ENCODE measurements at regions not wholly inside any gene's neighbourhood (a gene's known extent, or its start where the extent isn't known, plus 50 kb on each side); places are given as distances from the start of the nearest gene placed in this dataset.
"Not testable (repeated sequence)": the region's sequence is repeated elsewhere in the genome, so short reads cannot be mapped to it uniquely, and the experiment has no call there.

- no peak for DNase-seq
These were observed 1661.9 kb upstream of the PIK3C3 start for GRCh38 chr18:40292985-40293710.

DNA sequence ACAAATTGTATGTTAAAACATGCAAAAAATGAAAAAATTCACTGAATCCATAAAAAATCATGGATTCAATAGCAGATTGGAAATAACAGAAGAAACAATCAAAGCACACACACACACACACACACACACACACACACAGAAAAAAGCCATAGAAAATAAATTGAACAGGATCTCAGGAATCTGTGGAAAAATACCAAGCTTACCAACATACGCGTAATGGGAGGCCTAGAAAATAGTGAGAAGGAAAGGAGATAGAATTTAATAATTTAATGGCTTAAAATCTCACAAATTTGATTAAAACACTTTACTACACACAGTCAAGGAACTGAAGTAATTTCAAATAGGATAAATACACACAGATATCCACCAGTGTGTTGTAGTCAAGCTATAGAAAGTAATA, 1671.5 kb upstream of the PIK3C3 start:
- no peak for DNase-seq

DNA sequence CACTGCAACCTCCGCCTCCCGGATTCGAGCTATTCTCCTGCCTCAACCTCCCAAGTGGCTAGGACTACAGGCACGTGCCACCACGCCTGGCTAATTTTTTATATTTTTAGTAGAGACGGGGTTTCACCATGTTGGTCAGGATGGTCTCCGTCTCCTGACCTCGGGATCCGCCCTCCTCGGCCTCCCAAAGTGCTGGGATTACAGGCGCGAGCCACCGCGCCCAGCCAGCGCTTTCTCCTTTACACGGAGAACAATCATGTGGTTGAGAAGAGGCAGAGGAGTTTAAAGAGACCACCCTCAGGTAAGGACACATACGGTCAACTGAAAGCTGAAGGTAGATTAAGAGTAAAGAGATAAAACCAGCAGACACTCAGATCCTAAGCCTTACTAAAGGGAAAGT, 1673.7 kb upstream of the PIK3C3 start:
- DNase-seq: not testable (repeated sequence)

DNA sequence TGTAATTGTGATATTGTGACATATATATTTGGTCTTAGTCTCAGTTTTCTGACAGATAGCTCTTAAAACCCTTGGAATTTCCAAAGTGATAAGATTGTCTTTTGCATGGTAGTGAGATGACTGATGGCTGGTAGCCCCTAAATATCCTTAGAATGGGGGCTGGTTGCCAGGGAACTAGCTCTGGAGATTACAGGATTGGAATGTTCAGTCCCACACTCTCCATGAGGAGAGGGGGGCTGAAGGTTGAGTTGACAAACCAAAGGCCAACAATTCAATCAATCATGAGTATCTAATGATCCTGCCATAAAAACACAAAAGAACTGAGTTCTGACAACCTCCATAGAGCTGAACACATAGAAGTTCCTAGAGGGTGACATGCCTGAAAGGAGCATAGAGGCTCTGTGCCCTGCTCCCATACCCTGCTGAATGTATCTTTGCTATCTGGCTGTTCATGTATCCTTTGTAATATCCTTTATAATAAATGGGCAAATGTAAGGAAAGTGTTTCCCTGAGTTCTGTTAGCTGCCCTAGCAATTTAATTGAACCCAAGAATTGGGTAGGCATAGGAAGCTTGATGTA, 1680.3 kb upstream of the PIK3C3 start:
- DNase-seq: no peak

- DNase-seq: no peak
These were observed 1682.3 kb upstream of the PIK3C3 start for GRCh38 chr18:40272630-40273231.

GRCh38 chr18:40259115-40259835, 1695.8 kb upstream of the PIK3C3 start:
- DNase-seq: no peak

DNA sequence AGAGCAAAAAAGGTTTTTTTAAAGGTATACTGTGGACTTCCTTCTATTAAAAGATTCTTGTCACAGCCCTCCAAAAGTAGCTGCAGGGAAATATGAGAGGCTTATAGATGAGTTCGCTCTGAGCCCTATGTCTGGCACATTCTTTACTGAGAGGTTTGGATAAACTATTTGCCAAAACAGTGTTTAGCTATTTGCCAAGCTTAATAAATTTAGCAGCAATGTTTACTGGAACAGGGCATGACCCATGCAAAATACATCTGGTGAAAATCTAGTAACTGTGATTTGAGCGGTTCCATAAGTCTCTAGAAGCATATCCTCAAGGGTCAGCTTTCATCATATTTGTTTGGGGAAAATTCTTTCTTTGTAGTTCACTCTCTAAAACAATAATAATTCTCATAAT, 1696.7 kb upstream of the PIK3C3 start:
- no peak for DNase-seq

- DNase-seq: no peak
These were observed 1704.8 kb upstream of the PIK3C3 start for GRCh38 chr18:40250236-40250635.

- DNase-seq: no peak
These were observed 1705.5 kb upstream of the PIK3C3 start for GRCh38 chr18:40249390-40250080.

DNA sequence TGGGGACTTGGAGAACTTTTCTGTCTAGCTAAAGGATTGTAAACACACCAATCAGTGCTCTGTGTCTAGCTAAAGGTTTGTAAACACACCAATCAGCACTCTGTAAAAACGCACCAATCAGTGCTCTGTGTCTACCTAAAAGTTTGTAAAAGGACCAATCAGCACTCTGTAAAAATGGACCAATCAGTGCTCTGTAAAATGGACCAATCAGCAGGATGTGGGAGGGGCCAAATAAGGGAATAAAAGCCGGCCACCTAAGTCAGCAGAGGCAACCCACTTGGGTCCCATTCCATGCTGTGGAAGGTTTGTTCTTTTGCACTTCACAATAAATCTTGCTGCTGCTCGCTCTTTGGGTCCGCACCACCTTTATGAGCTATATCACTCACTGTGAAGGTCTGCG, 1709.4 kb upstream of the PIK3C3 start:
- DNase-seq: not testable (repeated sequence)

DNA sequence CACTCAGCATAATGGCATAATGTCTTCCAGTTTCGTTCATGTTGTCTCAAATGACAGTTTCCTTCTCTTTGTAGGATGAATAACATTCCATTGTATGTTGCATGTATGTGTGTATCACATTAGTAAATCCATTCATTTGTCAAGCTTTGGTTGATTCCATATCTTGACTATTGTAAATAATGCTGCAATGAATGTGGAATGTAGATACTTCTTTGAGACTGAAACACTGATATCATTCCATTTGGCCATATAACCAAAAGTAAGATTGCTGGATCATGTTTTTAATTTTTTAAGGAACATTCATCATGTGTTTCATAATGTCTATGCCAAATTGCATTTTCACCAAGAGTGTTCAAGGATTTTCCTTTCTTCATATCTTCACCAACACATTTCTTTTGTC, 1711.4 kb upstream of the PIK3C3 start:
- no peak for DNase-seq

DNA sequence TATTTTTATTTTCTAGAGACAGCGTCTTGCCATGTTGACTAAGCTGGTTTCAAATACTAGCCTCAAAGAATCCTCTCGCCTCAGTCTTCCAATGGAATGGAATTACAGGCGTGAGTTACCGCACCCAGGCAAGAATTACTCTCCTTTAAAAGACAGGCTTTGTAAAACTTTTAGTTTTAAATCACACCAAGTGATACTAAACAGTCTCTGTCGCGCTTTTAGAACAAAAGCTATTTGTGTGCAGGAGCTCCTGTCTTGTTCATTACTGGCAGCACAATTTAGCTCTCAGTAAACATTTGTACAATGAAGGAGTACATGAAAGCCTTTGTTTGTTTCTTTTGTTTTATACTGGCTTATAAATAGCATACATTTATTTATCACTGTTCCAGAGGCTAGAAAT, 1719.2 kb upstream of the PIK3C3 start:
- DNase-seq: no peak

DNA sequence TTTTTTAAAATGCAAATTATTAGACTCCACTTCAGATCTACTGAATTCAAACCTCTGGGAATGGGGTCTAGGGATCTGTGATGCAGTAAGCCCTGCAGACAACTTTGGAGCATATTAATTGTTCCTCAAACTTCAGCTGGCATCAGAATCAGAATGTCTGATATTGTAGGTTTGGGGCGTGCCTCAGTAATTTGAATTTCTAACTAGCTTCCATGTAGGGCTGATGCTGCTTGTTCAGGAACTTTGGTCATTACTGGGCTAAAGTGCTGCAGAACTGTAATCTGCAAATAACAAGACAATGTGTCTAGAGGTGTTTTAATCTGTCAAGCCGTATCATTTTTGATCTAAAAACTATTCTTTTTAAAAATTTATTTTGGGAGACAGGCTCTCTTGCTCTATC, 1719.7 kb upstream of the PIK3C3 start:
- DNase-seq: no peak

DNA sequence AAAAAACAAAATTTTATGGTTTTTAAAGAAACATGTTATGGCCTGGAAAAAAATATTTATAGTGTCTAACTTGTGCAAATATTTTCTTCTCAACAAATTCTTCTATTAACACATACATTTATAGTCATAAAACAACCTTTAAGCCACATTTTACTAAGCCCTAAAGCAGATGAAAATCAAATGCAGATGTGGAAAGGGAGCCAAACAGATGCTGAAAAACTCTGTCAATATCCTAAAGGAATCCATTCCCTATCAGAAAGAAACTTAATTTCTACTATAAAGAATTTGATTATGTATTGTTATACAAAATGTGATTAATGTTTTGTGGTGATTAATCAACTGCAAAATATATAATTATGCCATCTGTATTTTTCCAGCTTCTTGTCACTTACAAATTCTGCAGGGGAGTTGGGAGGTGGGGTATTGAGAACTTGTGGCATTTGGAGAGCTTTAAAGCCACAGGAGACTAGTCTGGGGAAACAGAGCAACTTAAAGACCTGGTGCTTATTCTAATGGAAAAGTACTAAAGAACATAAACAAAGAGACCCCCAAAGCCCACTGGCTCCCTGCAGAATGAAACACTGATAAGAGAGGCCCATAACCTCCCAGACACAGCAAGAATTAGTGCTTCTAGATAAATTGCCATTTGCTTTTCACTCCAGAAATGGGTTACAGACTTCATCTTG, 1721.0 kb upstream of the PIK3C3 start:
- no peak for DNase-seq

DNA sequence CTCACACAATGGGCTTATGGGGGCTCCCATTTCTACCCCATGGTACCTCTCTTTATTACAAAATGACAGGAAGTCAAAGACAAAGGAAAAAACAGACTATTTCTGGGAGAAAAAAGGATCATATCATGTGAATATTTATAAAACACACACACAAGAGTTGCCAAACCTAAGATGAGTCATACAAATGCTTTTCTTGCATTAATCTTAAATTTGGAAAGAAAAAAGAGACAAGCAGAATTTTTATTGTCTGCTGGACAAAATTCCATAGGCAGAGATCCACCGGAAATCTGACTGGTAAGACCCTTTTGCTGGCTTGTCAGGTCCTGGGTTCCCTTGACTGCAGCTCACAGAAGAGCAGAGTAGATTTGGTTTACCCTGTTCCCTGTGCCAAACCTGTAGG, 1732.3 kb upstream of the PIK3C3 start:
- no peak for DNase-seq

DNA sequence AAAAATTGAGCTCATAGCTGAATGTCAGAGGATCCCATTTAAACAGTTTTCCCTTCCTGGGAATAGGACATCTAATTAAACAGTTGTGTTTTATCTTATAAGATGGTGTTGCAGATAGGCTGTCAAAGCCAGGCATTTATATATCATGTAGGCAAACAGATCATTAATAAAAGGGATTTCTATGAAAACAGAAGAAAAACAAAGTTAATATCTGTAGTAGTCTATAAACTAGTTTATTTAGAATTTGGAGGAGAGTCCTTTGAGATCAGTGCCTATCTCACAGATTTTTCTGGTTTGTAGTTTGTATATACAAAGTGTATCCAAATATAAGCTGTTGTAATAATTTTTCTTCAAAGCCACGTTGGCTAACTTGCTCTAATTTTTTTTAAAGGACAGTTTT, 1738.2 kb upstream of the PIK3C3 start:
- no peak for DNase-seq

GRCh38 chr18:40215979-40216378, 1739.1 kb upstream of the PIK3C3 start:
- no peak for DNase-seq

- no peak for DNase-seq
These were observed 1744.3 kb upstream of the PIK3C3 start for GRCh38 chr18:40210696-40211095.

DNA sequence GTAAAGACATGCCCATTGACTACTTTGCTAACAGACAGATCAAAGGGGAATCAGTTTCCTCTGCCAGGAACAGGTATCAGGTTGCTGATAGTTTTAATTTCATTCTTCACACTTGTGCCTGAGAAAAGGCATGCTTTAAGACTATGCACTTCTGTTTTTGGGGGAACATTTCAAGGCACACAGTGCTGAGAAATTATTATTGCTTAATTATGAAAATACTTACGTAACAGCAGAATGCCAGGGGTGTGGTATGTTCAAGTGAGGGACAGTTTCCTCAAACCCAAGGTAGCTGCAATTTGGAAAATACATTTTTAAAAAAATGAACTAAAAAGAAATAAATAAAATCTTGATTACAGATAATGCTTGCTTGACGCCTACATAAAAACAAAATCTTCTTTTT, 1746.1 kb upstream of the PIK3C3 start:
- no peak for DNase-seq

GRCh38 chr18:40197711-40198110, 1757.3 kb upstream of the PIK3C3 start:
- DNase-seq: no peak

DNA sequence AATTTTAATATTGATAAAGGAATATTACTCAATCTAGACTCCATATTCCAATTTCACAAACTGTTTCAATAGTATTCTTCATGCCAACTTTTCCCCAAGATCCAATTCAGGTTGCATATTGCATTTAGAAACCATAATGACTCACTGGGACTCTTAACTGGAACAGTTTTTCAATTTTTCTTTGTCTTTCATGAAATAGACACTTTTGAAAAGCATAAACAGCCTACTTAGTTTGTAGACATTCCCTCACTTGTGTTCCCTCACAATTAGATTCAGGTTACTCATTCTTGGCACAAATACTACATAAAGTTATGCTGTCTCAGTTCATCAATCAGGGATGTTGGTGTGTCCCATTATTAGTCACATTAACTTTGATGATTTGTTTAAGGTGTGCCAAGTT, 1768.4 kb upstream of the PIK3C3 start:
- no peak for DNase-seq

DNA sequence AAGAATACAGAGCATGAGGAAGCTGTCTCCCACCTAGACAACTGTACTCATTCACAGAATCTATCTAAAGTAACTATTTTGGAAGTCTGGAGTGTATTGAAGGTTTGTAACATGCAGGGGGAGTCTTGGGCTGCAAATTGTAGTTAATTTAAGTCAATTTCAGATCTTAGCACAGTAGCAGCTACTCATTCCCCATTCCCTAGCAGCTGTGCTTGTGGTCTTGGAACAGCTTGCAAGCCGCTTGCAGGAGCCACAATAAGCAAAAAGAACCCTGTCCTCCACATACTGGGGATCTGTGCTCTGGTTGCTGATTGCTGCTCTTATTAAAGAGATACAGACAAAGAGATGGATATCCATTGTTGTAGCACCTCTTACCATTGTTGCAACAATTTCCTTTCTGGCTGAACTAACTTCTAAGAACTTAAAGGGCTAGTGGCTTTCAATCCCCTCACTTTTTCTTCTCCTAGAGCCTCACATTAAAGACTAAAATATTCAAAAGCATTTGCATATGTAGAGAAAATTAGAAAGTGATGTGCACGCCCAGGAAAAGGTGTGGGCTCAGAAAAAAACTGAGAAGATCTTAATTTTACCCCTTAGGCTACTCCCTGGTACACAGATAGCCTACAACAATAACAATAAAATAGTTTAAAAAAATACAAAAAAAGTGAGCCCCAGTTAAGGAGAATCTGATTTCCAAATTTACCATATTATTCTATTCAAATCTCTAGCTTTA, 1775.1 kb upstream of the PIK3C3 start:
- DNase-seq: no peak
